Neuronal stem cell (in vitro differentiated cells): ENCODE measurements at regions not wholly inside any gene's neighbourhood (a gene's known extent, or its start where the extent isn't known, plus 50 kb on each side); places are given as distances from the start of the nearest gene placed in this dataset.

Experiments used
- DNase-seq: peaks from one replicate; pipeline ENCODE4 v3.0.0-alpha.2; 2013; ENCODE audit warnings: low spot score
- H2AFZ ChIP-seq: one replicate; pipeline ENCODE4 v1.6.1; 2013; ENCODE audit warnings: mild to moderate bottlenecking, low read length, inconsistent platforms
- H2AK5ac ChIP-seq: 2 replicates; pipeline ENCODE4 v1.6.1; 2013; ENCODE audit warnings: low read depth, mild to moderate bottlenecking, inconsistent platforms, low read length, moderate library complexity, mixed read lengths
- H2BK120ac ChIP-seq: 2 replicates; pipeline ENCODE4 v1.6.1; 2013; ENCODE audit warnings: low read depth, mild to moderate bottlenecking, inconsistent platforms, low read length, moderate library complexity, mixed read lengths
- H2BK12ac ChIP-seq: one replicate; pipeline ENCODE4 v1.6.1; 2013; ENCODE audit warnings: low read length, inconsistent platforms
- H2BK15ac ChIP-seq: 2 replicates; pipeline ENCODE4 v1.6.1; 2013; ENCODE audit warnings: mild to moderate bottlenecking, low read length, inconsistent platforms, mixed read lengths
- H2BK5ac ChIP-seq: one replicate; pipeline ENCODE4 v1.6.1; 2013; ENCODE audit warnings: inconsistent platforms, mild to moderate bottlenecking, low read length, moderate library complexity
- H3K14ac ChIP-seq: one replicate; pipeline ENCODE4 v1.6.1; 2013; ENCODE audit warnings: low read length, inconsistent platforms
- H3K18ac ChIP-seq: 2 replicates; pipeline ENCODE4 v1.6.1; 2013; ENCODE audit warnings: low read length, inconsistent platforms
- H3K23ac ChIP-seq: 2 replicates; pipeline ENCODE4 v1.6.1; 2013; ENCODE audit warnings: low read depth, mild to moderate bottlenecking, mixed read lengths, low read length, inconsistent platforms; ENCODE audit not compliant: poor library complexity
- H3K27ac ChIP-seq: replicated peaks from 3 replicates; pipeline ENCODE4 v1.5.1; 2013; ENCODE audit warnings: low read length, inconsistent platforms
- H3K27me3 ChIP-seq, 3 experiments: 2 replicates each; pipeline ENCODE4 v1.6.1; 2013; ENCODE audit warnings: low read length in 3 of 3, mild to moderate bottlenecking in 2 of 3, inconsistent platforms in 1 of 3, low read depth in 1 of 3, mixed read lengths in 1 of 3, moderate library complexity in 1 of 3; ENCODE audit not compliant: control insufficient read depth in 3 of 3, insufficient read depth in 3 of 3
- H3K36me3 ChIP-seq, 2 donors: replicated peaks in 1 of 2; 2 replicates each; pipeline ENCODE4 v1.6.1; 2013; ENCODE audit warnings: low read length in 2 of 2; ENCODE audit not compliant: control insufficient read depth in 2 of 2, insufficient read depth in 2 of 2
- H3K4ac ChIP-seq: 2 replicates; pipeline ENCODE4 v1.6.1; 2013; ENCODE audit warnings: inconsistent platforms, mild to moderate bottlenecking, low read length, moderate library complexity
- H3K4me1 ChIP-seq, 2 donors: 1 replicate in 1 of 2; 2 replicates in 1 of 2; pipeline ENCODE4 v1.6.1; 2013; ENCODE audit warnings: low read length in 2 of 2, low read depth in 1 of 2; ENCODE audit not compliant: control insufficient read depth in 2 of 2, insufficient read depth in 1 of 2
- H3K4me2 ChIP-seq: one replicate; pipeline ENCODE4 v1.6.1; 2013; ENCODE audit warnings: mild to moderate bottlenecking, low read length, inconsistent platforms; ENCODE audit not compliant: insufficient read depth, poor library complexity, severe bottlenecking
- H3K4me3 ChIP-seq, 2 donors: 2 replicates each; pipeline ENCODE4 v1.5.1; 2013; ENCODE audit warnings: low read length in 2 of 2, mild to moderate bottlenecking in 2 of 2, inconsistent platforms in 1 of 2, moderate library complexity in 1 of 2
- H3K79me1 ChIP-seq: one replicate; pipeline ENCODE4 v1.6.1; 2013; ENCODE audit warnings: low read depth, mild to moderate bottlenecking, inconsistent platforms, low read length, moderate library complexity
- H3K9ac ChIP-seq: one replicate; pipeline ENCODE4 v1.6.1; 2013; ENCODE audit warnings: mild to moderate bottlenecking, low read depth, low read length, inconsistent platforms; ENCODE audit not compliant: poor library complexity
- H3K9me3 ChIP-seq, 2 donors: replicated peaks in 1 of 2; 2 replicates each; pipeline versions ENCODE3 to v1.6.1; 2013; ENCODE audit warnings: low read length in 2 of 2, mild to moderate bottlenecking in 2 of 2, inconsistent platforms in 1 of 2, low read depth in 1 of 2, mixed read lengths in 1 of 2, moderate library complexity in 1 of 2; ENCODE audit not compliant: control insufficient read depth in 2 of 2, insufficient read depth in 1 of 2
- H4K8ac ChIP-seq: one replicate; pipeline ENCODE4 v1.6.1; 2013; ENCODE audit warnings: low read depth, mild to moderate bottlenecking, inconsistent platforms, low read length, moderate library complexity
- H4K91ac ChIP-seq: one replicate; pipeline ENCODE4 v1.6.1; 2013; ENCODE audit warnings: low read length, low read depth, mild to moderate bottlenecking, inconsistent platforms; ENCODE audit not compliant: poor library complexity
- WGBS, 2 donors: extraction: QIAGEN DNeasy Blood & Tissue Kit; methylation state at CpG; one replicate each; pipeline ENCODE4 v1.1.7; 2013; ENCODE audit warnings: missing lambda C conversion rate in 2 of 2, mixed read lengths in 1 of 2; ENCODE audit not compliant: insufficient read length in 2 of 2, insufficient replicate concordance in 1 of 2; ENCODE audit errors: extremely low coverage in 2 of 2; 5-methylcytosine and 5-hydroxymethylcytosine counted together

- no peak overlapping the region for H3K27ac ChIP-seq
- H3K9ac ChIP-seq: no peak overlapping the region
- no peak overlapping the region for H4K8ac ChIP-seq
- no peak overlapping the region for H2AFZ ChIP-seq
- H3K4ac ChIP-seq: no peak overlapping the region
- no peaks in the 10 kb centered on the region for H3K79me1 ChIP-seq
- DNase-seq: no peak
- no CpG with 5 or more reads among the region's 15 CpGs for WGBS, 2 donors
- H3K4me1 ChIP-seq: peaks cover 14 to 23% of the 10 kb centered on the region in 2 donors
- H3K23ac ChIP-seq: no peak overlapping the region
- H2BK5ac ChIP-seq: no peak overlapping the region
- H2AK5ac ChIP-seq: peak overlapping the region; percentile 8
- no peak overlapping the region for H3K14ac ChIP-seq
- no peaks in the 10 kb centered on the region for H3K36me3 ChIP-seq
- no peak overlapping the region for H3K18ac ChIP-seq
- peaks cover 0 to 14% (median 0%) of the 10 kb centered on the region in 3 experiments for H3K27me3 ChIP-seq
- H2BK120ac ChIP-seq: no peak overlapping the region
- no peak overlapping the region for H3K4me3 ChIP-seq
- no peak overlapping the region for H3K4me2 ChIP-seq
- H4K91ac ChIP-seq: no peak overlapping the region
- H2BK15ac ChIP-seq: no peak overlapping the region
- H2BK12ac ChIP-seq: no peak overlapping the region
- no peaks in the 10 kb centered on the region for H3K9me3 ChIP-seq
Measured at GRCh38 chr2:62307469-62308389, 111.8 kb downstream of the B3GNT2 start.

- Histone ChIP-seq H3K4me2 (no peak overlapping the region), H3K18ac (no peak overlapping the region), H3K4me1 (peaks cover 14 to 23% of the 10 kb centered on the region in 2 donors), H3K36me3 (no peaks in the 10 kb centered on the region), H2AK5ac (no peak overlapping the region), H2BK12ac (no peak overlapping the region), H3K23ac (no peak overlapping the region), H2BK15ac (no peak overlapping the region), H2BK5ac (peak overlapping the region; percentile 31), H3K4me3 (no peak overlapping the region), H4K8ac (no peak overlapping the region), H3K9me3 (no peaks in the 10 kb centered on the region), H3K79me1 (no peaks in the 10 kb centered on the region), H4K91ac (no peak overlapping the region), H2AFZ (no peak overlapping the region), H3K9ac (no peak overlapping the region), H3K4ac (no peak overlapping the region), H3K27me3 (peaks cover 0 to 15% (median 0%) of the 10 kb centered on the region in 3 experiments), H3K27ac (no peak overlapping the region), H3K14ac (no peak overlapping the region), H2BK120ac (no peak overlapping the region)
- WGBS, 2 donors: no CpG with 5 or more reads among the region's 7 CpGs
- DNase-seq: no peak
Measured at GRCh38 chr2:62306751-62307468, 111.0 kb downstream of the B3GNT2 start.

- no peak overlapping the region for H2BK12ac ChIP-seq
- H2BK120ac ChIP-seq: no peak overlapping the region
- no peaks in the 10 kb centered on the region for H3K79me1 ChIP-seq
- H3K36me3 ChIP-seq: no peaks in the 10 kb centered on the region
- no peak overlapping the region for H3K4me3 ChIP-seq
- peak overlapping the region; percentile 14 for H4K91ac ChIP-seq
- H3K9ac ChIP-seq: no peak overlapping the region
- H2BK15ac ChIP-seq: no peak overlapping the region
- peaks cover 14 to 23% of the 10 kb centered on the region in 2 donors for H3K4me1 ChIP-seq
- no peak overlapping the region for H3K27ac ChIP-seq
- no peak overlapping the region for H3K23ac ChIP-seq
- no peak for DNase-seq
- no peak overlapping the region for H3K4ac ChIP-seq
- H3K14ac ChIP-seq: no peak overlapping the region
- H3K27me3 ChIP-seq: peaks cover 0 to 19% (median 0%) of the 10 kb centered on the region in 3 experiments
- H3K18ac ChIP-seq: peak overlapping the region; percentile 31
- no CpG with 5 or more reads among the region's 12 CpGs for WGBS, 2 donors
- H2AFZ ChIP-seq: no peak overlapping the region
- no peak overlapping the region for H2AK5ac ChIP-seq
- H4K8ac ChIP-seq: no peak overlapping the region
- H3K4me2 ChIP-seq: no peak overlapping the region
- no peak overlapping the region for H2BK5ac ChIP-seq
- no peaks in the 10 kb centered on the region for H3K9me3 ChIP-seq
Measured at GRCh38 chr2:62305421-62306176, 109.7 kb downstream of the B3GNT2 start.
